ENCODE measurements at regions not wholly inside any gene's neighbourhood (a gene's known extent, or its start where the extent isn't known, plus 50 kb on each side); places are given as distances from the start of the nearest gene placed in this dataset.

DNA sequence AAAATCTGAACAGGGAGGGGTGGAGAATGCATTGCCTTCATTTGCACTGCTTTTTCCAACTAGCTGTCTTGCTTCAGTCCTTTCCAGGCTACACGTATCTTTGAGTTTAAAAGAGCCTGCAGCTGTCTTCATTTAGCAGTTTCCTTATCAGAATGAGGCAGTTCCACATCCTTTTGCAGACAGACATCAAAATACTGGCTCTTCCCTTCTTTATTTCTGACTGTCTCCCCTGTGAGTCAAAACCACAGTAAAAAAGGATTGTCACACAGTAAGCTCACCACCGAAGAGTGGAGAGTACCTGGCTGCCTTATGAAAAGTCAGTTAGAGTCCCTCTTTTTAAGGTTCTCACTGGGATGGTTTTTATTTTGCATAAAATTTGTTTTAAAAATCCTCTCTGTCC is 205.5 kb upstream of the CD96 start:
- no peak for TF ChIP-seq GATA2 (IDR thresholded peaks at IDR 0.05; ENCODE audit: low read depth, low read length)
- no peak for TF ChIP-seq GATA3 (IDR thresholded peaks at IDR 0.05; ENCODE audit: low read depth, low read length)

Data from SH-SY5Y (cell line).